ENCODE measurements at regions not wholly inside any gene's neighbourhood (a gene's known extent, or its start where the extent isn't known, plus 50 kb on each side); places are given as distances from the start of the nearest gene placed in this dataset.

DNA sequence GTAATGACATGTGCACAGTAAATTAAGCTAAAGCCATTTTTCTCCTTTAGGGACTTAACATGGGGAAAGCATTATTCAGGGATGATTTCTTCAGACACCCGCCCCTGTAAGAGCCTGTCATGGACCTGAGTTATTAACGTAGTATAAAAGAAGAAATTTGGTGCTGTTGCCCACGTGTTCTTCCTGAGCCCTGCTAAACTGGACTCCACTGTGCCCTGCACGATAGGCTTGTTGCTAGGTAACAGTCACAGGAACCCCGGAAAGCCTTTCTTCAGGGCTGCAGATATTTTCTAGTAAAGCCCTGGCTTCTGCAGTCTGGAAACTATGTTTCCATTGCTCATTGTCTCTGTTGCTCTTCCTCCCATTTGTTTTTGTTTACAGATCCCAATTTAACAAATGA lies 157.9 kb downstream of the LRRC30 start:
- TF ChIP-seq, protein P1, sequence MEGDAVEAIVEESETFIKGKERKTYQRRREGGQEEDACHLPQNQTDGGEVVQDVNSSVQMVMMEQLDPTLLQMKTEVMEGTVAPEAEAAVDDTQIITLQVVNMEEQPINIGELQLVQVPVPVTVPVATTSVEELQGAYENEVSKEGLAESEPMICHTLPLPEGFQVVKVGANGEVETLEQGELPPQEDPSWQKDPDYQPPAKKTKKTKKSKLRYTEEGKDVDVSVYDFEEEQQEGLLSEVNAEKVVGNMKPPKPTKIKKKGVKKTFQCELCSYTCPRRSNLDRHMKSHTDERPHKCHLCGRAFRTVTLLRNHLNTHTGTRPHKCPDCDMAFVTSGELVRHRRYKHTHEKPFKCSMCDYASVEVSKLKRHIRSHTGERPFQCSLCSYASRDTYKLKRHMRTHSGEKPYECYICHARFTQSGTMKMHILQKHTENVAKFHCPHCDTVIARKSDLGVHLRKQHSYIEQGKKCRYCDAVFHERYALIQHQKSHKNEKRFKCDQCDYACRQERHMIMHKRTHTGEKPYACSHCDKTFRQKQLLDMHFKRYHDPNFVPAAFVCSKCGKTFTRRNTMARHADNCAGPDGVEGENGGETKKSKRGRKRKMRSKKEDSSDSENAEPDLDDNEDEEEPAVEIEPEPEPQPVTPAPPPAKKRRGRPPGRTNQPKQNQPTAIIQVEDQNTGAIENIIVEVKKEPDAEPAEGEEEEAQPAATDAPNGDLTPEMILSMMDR (IDR thresholded peaks at IDR 0.05; ENCODE audit: unreplicated experiment) = no peak
- no peak overlapping the region for H3K27ac Mint-ChIP-seq
- H3K4me1 Mint-ChIP-seq (ENCODE audit: low read depth) = no peaks in the 10 kb centered on the region
- no peaks in the 10 kb centered on the region for H3K36me3 Mint-ChIP-seq (ENCODE audit: insufficient read depth)
- H3K27me3 Mint-ChIP-seq = peaks cover 12% of the 10 kb centered on the region
- no peak for DNase-seq (ENCODE audit: low spot score, unreplicated experiment)
- no peak overlapping the region for H3K4me3 Mint-ChIP-seq (ENCODE audit: low read depth)
- H3K9me3 Mint-ChIP-seq (ENCODE audit: low read depth) = no peaks in the 10 kb centered on the region

DNA sequence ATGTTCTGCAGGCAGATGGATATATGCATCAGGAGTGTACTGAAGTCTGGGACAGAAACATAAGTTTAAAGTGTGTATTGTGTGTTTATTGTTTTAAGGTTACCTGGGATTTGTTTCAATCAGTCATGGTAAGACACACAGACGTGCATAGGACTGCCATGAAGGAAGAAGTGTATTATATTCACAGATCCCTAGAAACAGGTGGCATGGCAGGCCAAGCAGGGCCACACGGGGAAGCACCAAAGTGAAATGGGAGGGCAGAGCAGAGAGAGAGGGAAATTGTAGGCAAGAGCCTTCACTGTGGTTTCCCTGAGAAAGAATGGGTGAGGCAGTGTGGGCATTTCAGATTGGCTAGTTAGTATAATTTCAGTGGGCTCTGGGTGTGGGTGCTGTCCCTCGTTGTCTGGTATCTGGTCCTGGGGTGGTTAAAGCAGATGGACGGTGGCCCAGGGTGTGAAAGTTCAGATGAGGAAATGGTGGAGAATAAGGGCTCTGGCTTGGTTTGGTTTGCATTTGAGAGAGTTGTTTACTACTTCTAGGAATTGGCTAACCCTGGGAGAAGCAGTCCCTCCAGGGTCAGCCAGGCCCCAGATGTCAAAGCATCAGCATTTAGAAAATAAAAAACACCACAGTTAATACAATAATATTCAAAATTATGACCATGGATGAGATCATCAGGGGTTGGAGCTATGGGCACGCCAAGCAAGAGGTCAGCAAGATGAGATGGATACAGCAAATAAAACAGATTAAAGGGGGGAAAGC lies 160.0 kb downstream of the LRRC30 start:
- no peak overlapping the region for H3K27ac Mint-ChIP-seq
- TF ChIP-seq, protein P1 (IDR thresholded peaks at IDR 0.05; ENCODE audit: unreplicated experiment) = no peak
- H3K4me1 Mint-ChIP-seq (ENCODE audit: low read depth) = no peaks in the 10 kb centered on the region
- DNase-seq (ENCODE audit: low spot score, unreplicated experiment) = no peak
- H3K4me3 Mint-ChIP-seq (ENCODE audit: low read depth) = no peak overlapping the region
- H3K27me3 Mint-ChIP-seq = peaks cover 4% of the 10 kb centered on the region
- H3K9me3 Mint-ChIP-seq (ENCODE audit: low read depth) = no peaks in the 10 kb centered on the region
- no peaks in the 10 kb centered on the region for H3K36me3 Mint-ChIP-seq (ENCODE audit: insufficient read depth)

DNA sequence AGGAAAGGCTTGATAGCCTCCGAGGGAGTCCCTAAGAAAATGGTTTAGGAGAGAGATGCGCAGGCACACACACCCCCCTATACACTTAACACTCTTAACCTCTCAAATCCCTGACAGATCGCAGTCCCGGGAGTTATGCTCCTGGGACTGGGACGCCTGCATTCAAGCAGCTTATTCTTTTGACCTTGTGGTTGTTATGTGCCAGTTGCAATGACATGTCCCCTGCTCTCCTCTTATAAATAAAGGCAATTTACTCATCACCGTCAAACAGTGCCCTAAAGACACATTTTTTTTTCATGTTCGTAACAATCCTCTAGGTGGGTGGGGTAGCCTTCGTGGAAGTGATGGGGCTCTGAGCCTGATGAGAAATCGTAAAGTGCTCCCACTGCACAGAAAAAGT lies 162.2 kb downstream of the LRRC30 start:
- Mint-ChIP-seq H3K9me3 (ENCODE audit: low read depth) (no peaks in the 10 kb centered on the region), H3K27ac (no peak overlapping the region), H3K4me3 (ENCODE audit: low read depth) (no peak overlapping the region), H3K4me1 (ENCODE audit: low read depth) (no peaks in the 10 kb centered on the region), H3K27me3 (peaks cover 4% of the 10 kb centered on the region), H3K36me3 (ENCODE audit: insufficient read depth) (no peaks in the 10 kb centered on the region)
- TF ChIP-seq, protein P1 (IDR thresholded peaks at IDR 0.05; ENCODE audit: unreplicated experiment) = no peak
- no peak for DNase-seq (ENCODE audit: low spot score, unreplicated experiment)

DNA sequence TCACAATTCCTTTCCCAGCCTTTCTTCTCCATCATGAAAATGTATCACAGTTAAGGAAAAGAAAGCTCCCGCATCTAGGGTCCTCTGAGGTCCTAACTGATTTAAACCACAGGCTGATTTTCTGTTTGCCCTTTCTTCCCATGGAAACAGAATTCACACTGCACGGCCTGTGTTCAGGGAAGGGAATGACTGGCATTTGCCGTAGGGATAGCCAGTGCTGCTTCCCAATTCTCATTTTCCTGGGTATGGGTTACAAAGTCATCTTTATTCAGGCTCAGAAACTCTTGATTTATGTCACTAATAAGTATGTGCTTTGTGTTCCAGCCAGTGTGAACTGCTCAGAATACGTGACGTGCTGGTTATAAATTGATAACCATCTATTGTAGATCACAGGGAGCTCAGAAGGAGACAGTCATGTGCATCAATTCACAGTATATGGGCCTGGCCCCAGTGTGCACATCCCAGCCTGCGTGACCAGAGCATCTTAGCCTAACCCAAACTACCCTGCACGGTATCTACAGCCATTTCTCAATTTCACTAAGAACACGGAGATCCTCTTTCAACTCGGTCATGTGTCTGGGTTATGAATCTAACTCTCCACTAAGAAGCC lies 163.3 kb downstream of the LRRC30 start:
- Mint-ChIP-seq H3K4me3 (ENCODE audit: low read depth) (no peak overlapping the region), H3K9me3 (ENCODE audit: low read depth) (no peaks in the 10 kb centered on the region), H3K27ac (no peak overlapping the region), H3K36me3 (ENCODE audit: insufficient read depth) (no peaks in the 10 kb centered on the region), H3K4me1 (ENCODE audit: low read depth) (no peaks in the 10 kb centered on the region), H3K27me3 (peaks cover 4% of the 10 kb centered on the region)
- TF ChIP-seq, protein P1 (IDR thresholded peaks at IDR 0.05; ENCODE audit: unreplicated experiment) = no peak
- no peak for DNase-seq (ENCODE audit: low spot score, unreplicated experiment)

DNA sequence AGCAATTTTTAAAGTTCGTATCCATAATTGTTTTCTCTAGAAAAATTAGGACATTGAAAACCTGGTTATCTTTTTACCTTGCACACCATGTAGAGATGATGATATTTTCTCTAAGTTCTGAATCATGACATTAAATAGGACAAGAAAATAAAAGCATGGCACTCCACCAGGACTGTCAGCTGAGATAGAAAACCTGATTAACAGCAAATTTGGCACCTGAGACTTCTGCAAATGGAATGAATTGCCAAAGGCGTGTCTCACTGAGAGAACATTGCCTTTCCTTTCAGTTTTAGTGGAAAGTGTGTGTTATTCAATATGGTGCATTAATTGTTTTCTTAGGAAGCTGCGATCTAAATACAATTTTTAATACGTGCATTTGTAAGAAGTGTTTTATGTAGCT lies 164.7 kb downstream of the LRRC30 start:
- DNase-seq (ENCODE audit: low spot score, unreplicated experiment) = no peak
- Mint-ChIP-seq H3K27me3 (peaks cover 4% of the 10 kb centered on the region), H3K27ac (no peak overlapping the region), H3K4me1 (ENCODE audit: low read depth) (no peaks in the 10 kb centered on the region), H3K4me3 (ENCODE audit: low read depth) (no peak overlapping the region), H3K36me3 (ENCODE audit: insufficient read depth) (no peaks in the 10 kb centered on the region), H3K9me3 (ENCODE audit: low read depth) (no peaks in the 10 kb centered on the region)
- TF ChIP-seq, protein P1 (IDR thresholded peaks at IDR 0.05; ENCODE audit: unreplicated experiment) = no peak

All from progenitor cell of endocrine pancreas (in vitro differentiated cells).